ENCODE measurements at regions not wholly inside any gene's neighbourhood (a gene's known extent, or its start where the extent isn't known, plus 50 kb on each side); places are given as distances from the start of the nearest gene placed in this dataset.
"Not testable (repeated sequence)": the region's sequence is repeated elsewhere in the genome, so short reads cannot be mapped to it uniquely, and the experiment has no call there.

DNA sequence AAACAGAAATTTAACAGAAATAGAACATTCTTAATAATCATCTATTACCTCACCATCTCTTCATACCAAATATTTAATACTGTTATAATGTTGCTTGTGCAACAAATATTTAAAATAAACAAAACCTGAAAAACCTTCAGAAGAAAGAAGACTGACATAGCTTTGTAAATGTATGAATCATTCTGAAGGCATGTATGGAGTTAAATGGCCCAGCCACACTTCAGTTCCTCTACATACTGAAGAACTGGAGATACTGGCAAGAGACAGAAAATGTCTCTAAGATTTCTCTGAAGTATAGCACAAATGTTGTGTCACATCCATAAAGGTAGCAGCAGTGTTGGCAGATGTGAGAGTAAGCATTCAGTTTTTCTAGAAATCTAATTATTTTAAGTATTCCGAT lies 275.3 kb upstream of the FGF13 start:
- no peak for TF ChIP-seq CTCF (IDR thresholded peaks at IDR 0.05; ENCODE audit: insufficient read depth, low read depth, low read length)
- ChIA-PET CTCF (no interaction called here), POLR2A (no interaction called here)
- no peak for DNase-seq (ENCODE audit: low read depth)
- Histone ChIP-seq H3K27me3 (ENCODE audit: control insufficient read depth, insufficient read depth, low read length) (no peaks in the 10 kb centered on the region), H3K4me3 (ENCODE audit: low read depth, low read length) (no peak overlapping the region), H3K36me3 (ENCODE audit: control insufficient read depth, insufficient read depth, low read length) (no peaks in the 10 kb centered on the region)

DNA sequence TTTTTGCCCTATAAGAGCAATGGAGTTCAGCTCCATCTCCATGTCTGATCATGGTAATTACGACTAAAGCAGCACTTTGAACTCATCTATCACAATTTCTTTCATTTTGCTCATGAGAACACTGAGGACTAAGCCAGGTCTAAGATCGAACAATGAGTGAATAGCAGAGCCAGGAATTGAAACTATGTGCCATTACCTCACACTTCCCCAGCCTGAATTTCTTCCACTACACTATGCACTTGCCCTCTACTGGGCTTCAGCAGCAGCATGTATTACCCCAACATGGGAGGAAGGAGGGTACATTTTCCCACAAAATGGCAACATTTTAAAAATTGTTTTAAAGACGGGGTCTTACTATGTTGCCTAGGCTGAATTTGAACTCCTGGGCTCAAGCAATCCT lies 274.7 kb upstream of the FGF13 start:
- Histone ChIP-seq H3K4me3 (ENCODE audit: low read depth, low read length) (no peak overlapping the region), H3K27me3 (ENCODE audit: control insufficient read depth, insufficient read depth, low read length) (no peaks in the 10 kb centered on the region), H3K36me3 (ENCODE audit: control insufficient read depth, insufficient read depth, low read length) (no peaks in the 10 kb centered on the region)
- no peak for TF ChIP-seq CTCF (IDR thresholded peaks at IDR 0.05; ENCODE audit: insufficient read depth, low read depth, low read length)
- POLR2A ChIA-PET = no interaction called here
- CTCF ChIA-PET = no interaction called here
- no peak for DNase-seq (ENCODE audit: low read depth)

DNA sequence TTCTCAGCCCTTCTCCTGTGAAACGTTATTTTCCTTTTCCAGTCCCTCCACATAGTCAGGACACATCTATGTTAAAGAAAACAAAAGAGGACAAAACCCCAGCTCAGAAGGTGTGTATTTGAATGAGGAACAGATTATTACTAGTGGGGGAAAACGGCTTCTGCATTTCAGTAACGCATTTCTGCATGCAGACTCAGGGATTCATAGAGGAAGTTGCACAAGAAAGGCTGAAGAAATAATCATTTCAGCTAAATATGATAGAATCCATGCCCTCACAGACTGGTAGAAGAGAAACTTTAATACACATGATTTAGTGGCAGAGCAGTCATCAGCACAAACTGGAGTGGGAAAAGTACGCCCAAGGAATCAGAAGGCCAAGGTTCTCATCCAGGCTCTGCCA lies 270.8 kb upstream of the FGF13 start:
- POLR2A ChIA-PET = no interaction called here
- Histone ChIP-seq H3K27me3 (ENCODE audit: control insufficient read depth, insufficient read depth, low read length) (no peaks in the 10 kb centered on the region), H3K36me3 (ENCODE audit: control insufficient read depth, insufficient read depth, low read length) (no peaks in the 10 kb centered on the region), H3K4me3 (ENCODE audit: low read depth, low read length) (no peak overlapping the region)
- DNase-seq (ENCODE audit: low read depth) = no peak
- CTCF ChIA-PET = no interaction called here
- no peak for TF ChIP-seq CTCF (IDR thresholded peaks at IDR 0.05; ENCODE audit: insufficient read depth, low read depth, low read length)

DNA sequence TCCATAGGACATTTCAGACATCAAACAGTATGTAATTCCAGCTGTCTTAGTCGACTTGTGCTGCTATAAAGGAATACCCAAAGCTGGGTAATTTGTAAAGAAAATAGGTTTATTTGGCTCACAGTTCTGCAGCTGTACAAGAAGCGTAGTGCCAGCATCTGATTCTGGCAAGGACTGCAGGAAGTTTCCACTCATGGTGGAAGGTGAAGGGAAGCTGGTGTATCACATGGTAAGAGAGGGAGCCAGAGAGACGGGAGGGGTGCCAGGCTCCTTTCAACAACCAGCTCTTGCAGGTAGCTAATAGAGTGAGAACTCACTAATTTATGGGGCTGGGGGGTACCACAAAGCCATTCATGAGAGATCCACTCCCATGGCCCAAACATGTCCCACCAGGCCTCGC lies 253.0 kb upstream of the FGF13 start:
- no peak for TF ChIP-seq CTCF (IDR thresholded peaks at IDR 0.05; ENCODE audit: insufficient read depth, low read depth, low read length)
- DNase-seq (ENCODE audit: low read depth) = no peak
- POLR2A ChIA-PET = no interaction called here

GRCh38 chrX:138962419-138962818 lies 250.9 kb upstream of the FGF13 start:
- DNase-seq (ENCODE audit: low read depth); H3K36me3 ChIP-seq (ENCODE audit: control insufficient read depth, insufficient read depth, low read length); H3K27me3 ChIP-seq (ENCODE audit: control insufficient read depth, insufficient read depth, low read length); CTCF ChIA-PET; POLR2A ChIA-PET; H3K4me3 ChIP-seq (ENCODE audit: low read depth, low read length): not testable (repeated sequence)

More for the DNA sequence above, 253.0 kb upstream of the FGF13 start:
- CTCF ChIA-PET = no interaction called here
- Histone ChIP-seq H3K36me3 (ENCODE audit: control insufficient read depth, insufficient read depth, low read length) (no peaks in the 10 kb centered on the region), H3K4me3 (ENCODE audit: low read depth, low read length) (no peak overlapping the region), H3K27me3 (ENCODE audit: control insufficient read depth, insufficient read depth, low read length) (no peaks in the 10 kb centered on the region)

GRCh38 chrX:138954976-138955375 lies 243.5 kb upstream of the FGF13 start:
- ChIA-PET CTCF (no interaction called here), POLR2A (no interaction called here)
- DNase-seq (ENCODE audit: low read depth) = no peak
- no peak for TF ChIP-seq CTCF (IDR thresholded peaks at IDR 0.05; ENCODE audit: insufficient read depth, low read depth, low read length)
- H3K36me3 ChIP-seq (ENCODE audit: control insufficient read depth, insufficient read depth, low read length) = no peaks in the 10 kb centered on the region
- no peak overlapping the region for H3K4me3 ChIP-seq (ENCODE audit: low read depth, low read length)
- no peaks in the 10 kb centered on the region for H3K27me3 ChIP-seq (ENCODE audit: control insufficient read depth, insufficient read depth, low read length)

All from BJ (cell line).